ENCODE measurements at regions not wholly inside any gene's neighbourhood (a gene's known extent, or its start where the extent isn't known, plus 50 kb on each side); places are given as distances from the start of the nearest gene placed in this dataset.
"Not testable (repeated sequence)": the region's sequence is repeated elsewhere in the genome, so short reads cannot be mapped to it uniquely, and the experiment has no call there.

GRCh38 chr6:139531148-139532115, 157.0 kb upstream of the CITED2 start:
- TF ChIP-seq JUND (IDR thresholded peaks at IDR 0.05; ENCODE audit: low read depth), result no peak
- in situ Hi-C loops (cut with HindIII; ENCODE audit: low pct_unique_long_range_greater_than_20kb, low sequenced_read_pairs), result no loop called here
- DNase-seq (ENCODE audit: low read depth in 1 of 2, low spot score in 1 of 2), result no peak

- DNase-seq (ENCODE audit: low read depth in 1 of 2, low spot score in 1 of 2), result no peak
- in situ Hi-C loops (cut with HindIII; ENCODE audit: low pct_unique_long_range_greater_than_20kb, low sequenced_read_pairs), result no loop called here
Observed at GRCh38 chr6:139530561-139530960, 156.1 kb upstream of the CITED2 start.

GRCh38 chr6:139529420-139529819, 155.0 kb upstream of the CITED2 start:
- no peak for DNase-seq (ENCODE audit: low read depth in 1 of 2, low spot score in 1 of 2)
- TF ChIP-seq JUND (IDR thresholded peaks at IDR 0.05; ENCODE audit: low read depth), result no peak
- in situ Hi-C loops (cut with HindIII; ENCODE audit: low pct_unique_long_range_greater_than_20kb, low sequenced_read_pairs), result no loop called here

More at GRCh38 chr6:139530561-139530960, 156.1 kb upstream of the CITED2 start:
- TF ChIP-seq JUND (IDR thresholded peaks at IDR 0.05; ENCODE audit: low read depth), result no peak

GRCh38 chr6:139528471-139528870, 154.0 kb upstream of the CITED2 start:
- DNase-seq (ENCODE audit: low read depth in 1 of 2, low spot score in 1 of 2), result no peak
- TF ChIP-seq JUND (IDR thresholded peaks at IDR 0.05; ENCODE audit: low read depth), result no peak
- in situ Hi-C loops (cut with HindIII; ENCODE audit: low pct_unique_long_range_greater_than_20kb, low sequenced_read_pairs), result no loop called here

- DNase-seq (ENCODE audit: low read depth in 1 of 2, low spot score in 1 of 2), result no peak
- in situ Hi-C loops (cut with HindIII; ENCODE audit: low pct_unique_long_range_greater_than_20kb, low sequenced_read_pairs), result no loop called here
- no peak for TF ChIP-seq JUND (IDR thresholded peaks at IDR 0.05; ENCODE audit: low read depth)
Observed at GRCh38 chr6:139525415-139525814, 151.0 kb upstream of the CITED2 start.

- TF ChIP-seq JUND (IDR thresholded peaks at IDR 0.05; ENCODE audit: low read depth), result no peak
- in situ Hi-C loops (cut with HindIII; ENCODE audit: low pct_unique_long_range_greater_than_20kb, low sequenced_read_pairs), result no loop called here
- DNase-seq (ENCODE audit: low read depth in 1 of 2, low spot score in 1 of 2), result no peak
Observed at GRCh38 chr6:139523986-139524385, 149.5 kb upstream of the CITED2 start.

GRCh38 chr6:139522511-139523220, 148.2 kb upstream of the CITED2 start:
- no peak for DNase-seq (ENCODE audit: low read depth in 1 of 2, low spot score in 1 of 2)
- in situ Hi-C loops (cut with HindIII; ENCODE audit: low pct_unique_long_range_greater_than_20kb, low sequenced_read_pairs), result no loop called here
- TF ChIP-seq JUND (IDR thresholded peaks at IDR 0.05; ENCODE audit: low read depth), result no peak

GRCh38 chr6:139521338-139521737, 146.9 kb upstream of the CITED2 start:
- in situ Hi-C loops (cut with HindIII; ENCODE audit: low pct_unique_long_range_greater_than_20kb, low sequenced_read_pairs), result no loop called here
- DNase-seq (ENCODE audit: low read depth in 1 of 2, low spot score in 1 of 2), result no peak
- no peak for TF ChIP-seq JUND (IDR thresholded peaks at IDR 0.05; ENCODE audit: low read depth)

GRCh38 chr6:139520321-139520768, 145.9 kb upstream of the CITED2 start:
- TF ChIP-seq JUND (IDR thresholded peaks at IDR 0.05; ENCODE audit: low read depth), result no peak
- in situ Hi-C loops (cut with HindIII; ENCODE audit: low pct_unique_long_range_greater_than_20kb, low sequenced_read_pairs), result no loop called here
- DNase-seq (ENCODE audit: low read depth in 1 of 2, low spot score in 1 of 2), result no peak

GRCh38 chr6:139519571-139520031, 145.2 kb upstream of the CITED2 start:
- in situ Hi-C loops (cut with HindIII; ENCODE audit: low pct_unique_long_range_greater_than_20kb, low sequenced_read_pairs), result no loop called here
- no peak for DNase-seq (ENCODE audit: low read depth in 1 of 2, low spot score in 1 of 2)
- TF ChIP-seq JUND (IDR thresholded peaks at IDR 0.05; ENCODE audit: low read depth), result no peak

- no peak for TF ChIP-seq JUND (IDR thresholded peaks at IDR 0.05; ENCODE audit: low read depth)
- in situ Hi-C loops (cut with HindIII; ENCODE audit: low pct_unique_long_range_greater_than_20kb, low sequenced_read_pairs), result no loop called here
- no peak for DNase-seq (ENCODE audit: low read depth in 1 of 2, low spot score in 1 of 2)
Observed at GRCh38 chr6:139519097-139519496, 144.6 kb upstream of the CITED2 start.

GRCh38 chr6:139518556-139519091, 144.2 kb upstream of the CITED2 start:
- TF ChIP-seq JUND (IDR thresholded peaks at IDR 0.05; ENCODE audit: low read depth), result no peak
- DNase-seq (ENCODE audit: low read depth in 1 of 2, low spot score in 1 of 2), result no peak
- in situ Hi-C loops (cut with HindIII; ENCODE audit: low pct_unique_long_range_greater_than_20kb, low sequenced_read_pairs), result no loop called here

GRCh38 chr6:139517998-139518555, 143.6 kb upstream of the CITED2 start:
- in situ Hi-C loops (cut with HindIII; ENCODE audit: low pct_unique_long_range_greater_than_20kb, low sequenced_read_pairs); DNase-seq (ENCODE audit: low read depth in 1 of 2, low spot score in 1 of 2): not testable (repeated sequence)

Measured in T47D (cell line).